AG08395 (cell line): ENCODE measurements at regions not wholly inside any gene's neighbourhood (a gene's known extent, or its start where the extent isn't known, plus 50 kb on each side); places are given as distances from the start of the nearest gene placed in this dataset.
"Not testable (repeated sequence)": the region's sequence is repeated elsewhere in the genome, so short reads cannot be mapped to it uniquely, and the experiment has no call there.

ENCODE experiments used
- DNase-seq: peaks from one replicate; pipeline ENCODE4 v3.0.0; 2012; ENCODE audit warnings: mixed read lengths, low spot score

DNA sequence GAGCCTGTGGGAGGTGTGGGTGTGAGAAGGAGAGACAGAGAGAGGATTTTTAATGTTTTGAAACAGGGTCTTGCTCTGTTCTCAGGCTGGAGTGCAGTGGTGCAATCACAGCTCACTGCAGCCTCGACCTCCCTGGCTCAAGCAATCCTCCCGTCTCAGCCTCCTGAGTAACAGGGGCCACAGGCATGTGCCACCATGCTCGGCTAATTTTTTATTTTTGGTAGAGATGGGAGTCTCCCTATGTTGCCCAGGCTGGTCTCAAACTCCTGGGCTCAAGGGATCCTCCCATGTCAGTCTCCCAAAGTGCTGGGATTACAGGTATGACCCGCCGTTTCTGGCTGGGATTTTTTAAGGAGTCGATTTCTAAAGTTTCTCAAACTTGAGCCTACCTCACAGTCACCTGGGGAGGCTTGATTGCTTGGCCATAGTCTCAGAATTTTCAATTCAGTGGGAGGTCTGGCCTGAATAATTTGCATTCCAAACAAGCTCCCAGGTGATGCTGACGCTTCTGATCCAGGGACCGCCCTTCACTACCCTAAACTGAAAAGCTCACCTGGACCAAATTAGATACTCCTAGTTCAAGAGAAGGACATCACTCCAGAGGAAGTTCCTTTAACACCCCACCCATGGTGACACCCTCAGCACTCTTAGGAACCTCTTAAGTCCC is 70.8 kb upstream of the SLC1A4 start:
- DNase-seq: no peak

DNA sequence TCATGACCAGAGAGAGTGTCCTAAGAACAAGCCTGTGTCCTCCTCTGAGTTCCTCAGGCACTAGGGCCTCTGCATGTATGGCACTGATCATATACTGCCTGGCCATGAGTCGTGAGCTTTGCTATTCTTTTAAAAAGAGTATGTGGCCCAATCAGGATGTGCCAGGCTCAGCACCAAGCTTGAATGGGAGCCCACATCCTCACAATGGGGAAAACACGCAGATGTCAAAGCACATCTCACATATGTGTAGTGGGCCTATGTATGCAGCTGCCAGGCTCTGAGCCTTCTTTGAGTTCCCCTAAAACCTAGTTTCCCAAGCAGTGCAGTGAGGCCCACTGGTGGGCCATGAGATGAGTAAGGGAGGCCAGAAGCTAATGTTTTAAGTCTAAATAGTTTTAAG is 69.9 kb upstream of the SLC1A4 start:
- no peak for DNase-seq

DNA sequence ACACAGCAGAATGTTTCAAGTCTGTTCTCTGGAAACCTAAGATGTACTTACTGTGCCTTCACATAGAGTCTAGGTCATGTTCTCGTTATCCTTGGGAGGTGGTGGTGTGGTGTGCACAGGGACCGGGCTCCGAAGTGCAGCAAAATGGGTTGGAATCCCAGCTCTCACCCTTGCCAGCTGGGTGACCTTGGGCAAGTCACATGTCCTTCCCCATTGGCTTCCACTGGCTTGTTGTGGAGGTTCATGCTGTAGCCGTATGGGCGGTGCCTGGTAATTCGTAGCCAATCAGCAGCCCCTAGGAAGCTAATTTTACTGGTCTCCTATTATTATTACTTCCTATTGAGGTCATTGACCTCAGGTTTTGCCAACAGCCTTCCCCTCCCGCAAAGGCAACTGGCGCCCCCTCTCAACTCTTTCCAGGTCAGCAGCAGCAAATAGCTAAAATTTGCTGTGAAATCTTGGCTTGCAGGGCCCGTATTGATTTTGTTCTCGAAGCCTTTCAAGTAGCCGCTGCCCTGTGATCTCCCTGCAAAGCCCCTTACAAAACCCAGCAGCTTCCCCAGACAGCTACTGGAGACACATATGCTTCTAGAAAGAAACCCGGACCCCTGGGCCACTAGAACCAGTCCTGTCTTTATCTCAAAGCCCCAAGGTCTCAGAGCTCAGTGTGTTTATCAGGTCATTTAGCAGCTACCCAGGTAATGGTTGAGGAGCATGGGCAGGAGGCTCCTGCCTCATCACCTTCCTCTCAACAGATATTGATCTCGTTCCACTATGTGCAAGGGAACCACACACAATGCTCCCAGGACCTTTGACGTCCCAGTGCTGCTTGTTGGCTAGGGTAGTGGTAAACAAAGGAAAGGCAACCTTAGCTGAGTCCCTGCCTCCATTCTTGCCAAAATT is 66.5 kb upstream of the SLC1A4 start:
- no peak for DNase-seq

DNA sequence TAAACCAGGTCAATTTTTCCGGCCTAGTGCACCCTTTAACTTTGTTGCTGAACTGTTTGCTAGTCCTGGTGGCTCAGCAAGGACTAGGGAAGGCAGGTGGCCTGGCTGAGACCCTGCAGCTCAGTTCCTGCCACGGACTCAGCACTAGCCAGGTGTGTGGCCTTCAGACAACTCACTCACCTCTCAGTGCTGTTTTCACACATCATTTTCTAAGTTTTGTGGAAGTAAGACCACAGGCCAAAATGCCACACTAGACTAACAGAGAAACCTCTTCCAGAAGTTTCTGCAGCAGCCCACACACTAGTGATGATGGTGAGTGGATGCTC is 65.9 kb upstream of the SLC1A4 start:
- DNase-seq: no peak

DNA sequence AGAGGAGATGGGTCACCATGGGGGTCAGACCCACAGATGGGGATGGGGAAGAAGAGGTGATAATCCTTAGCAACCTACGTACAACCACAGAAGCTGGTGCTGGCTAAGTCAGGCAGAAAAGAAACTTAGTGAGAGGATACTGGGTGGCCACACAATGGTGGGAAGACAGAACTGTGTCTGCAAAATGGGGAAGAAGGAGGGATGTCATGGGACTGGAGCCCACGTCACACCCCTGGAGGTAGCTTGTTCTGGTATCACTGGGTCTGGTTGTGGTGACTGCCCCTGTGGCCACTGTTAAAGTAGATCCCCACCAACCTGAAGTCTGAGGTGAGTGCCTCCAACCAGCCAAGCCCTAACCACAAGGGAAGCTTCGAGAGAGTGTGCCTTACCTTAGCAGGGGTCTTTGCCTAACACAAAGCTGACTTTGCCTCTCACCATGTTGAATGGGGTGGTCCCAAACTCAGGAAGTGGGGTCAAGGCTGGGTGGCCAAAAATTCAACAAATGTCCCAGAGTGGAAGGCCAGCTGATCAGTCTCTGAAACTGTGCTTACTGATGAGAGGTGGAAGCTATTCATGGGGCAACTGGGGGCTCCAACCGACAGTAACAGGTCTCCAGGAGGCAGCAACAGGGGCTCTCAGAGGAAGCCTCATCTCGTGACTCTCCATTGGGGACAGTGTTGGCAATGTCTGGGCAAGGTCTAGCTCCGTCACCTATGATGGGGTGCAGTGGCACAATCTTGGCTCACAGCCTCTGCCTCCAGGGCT is 64.8 kb upstream of the SLC1A4 start:
- DNase-seq: no peak

DNA sequence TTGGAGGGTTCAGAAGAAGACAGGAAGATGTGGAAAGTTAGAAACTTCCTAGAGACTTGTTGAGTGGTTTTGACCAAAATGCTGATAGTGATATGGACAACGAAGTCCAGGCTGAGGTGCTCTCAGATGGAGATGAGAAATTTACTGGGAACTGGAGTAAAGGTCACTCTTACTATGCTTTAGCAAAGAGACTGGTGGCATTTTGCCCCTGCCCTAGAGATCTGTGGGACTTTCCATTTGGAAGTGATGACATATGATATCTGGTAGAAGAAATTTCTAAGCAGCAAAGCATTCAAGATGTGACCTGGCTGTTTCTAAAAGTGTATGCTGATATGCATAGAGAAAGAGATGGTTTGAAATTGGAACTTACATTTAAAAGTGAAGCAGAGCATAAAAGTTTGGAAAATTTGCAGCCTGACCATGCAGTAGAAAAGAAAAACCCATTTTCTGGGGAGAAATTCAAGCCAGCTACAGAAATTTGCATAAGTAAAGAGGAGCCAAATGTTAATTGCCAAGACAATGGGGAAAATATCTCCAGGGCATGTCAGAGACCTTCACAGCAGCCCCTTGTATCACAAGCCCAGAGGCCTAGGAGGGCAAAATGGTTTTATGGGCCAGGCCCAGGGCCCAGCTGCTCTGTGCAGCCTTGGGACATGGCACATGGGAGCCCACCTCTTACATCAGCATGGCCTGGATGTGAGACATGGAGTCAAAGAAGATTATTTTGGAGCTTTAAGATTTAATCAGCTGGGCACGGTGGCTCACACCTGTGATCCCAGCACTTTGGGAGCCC is 63.1 kb upstream of the SLC1A4 start:
- not testable (repeated sequence) for DNase-seq

DNA sequence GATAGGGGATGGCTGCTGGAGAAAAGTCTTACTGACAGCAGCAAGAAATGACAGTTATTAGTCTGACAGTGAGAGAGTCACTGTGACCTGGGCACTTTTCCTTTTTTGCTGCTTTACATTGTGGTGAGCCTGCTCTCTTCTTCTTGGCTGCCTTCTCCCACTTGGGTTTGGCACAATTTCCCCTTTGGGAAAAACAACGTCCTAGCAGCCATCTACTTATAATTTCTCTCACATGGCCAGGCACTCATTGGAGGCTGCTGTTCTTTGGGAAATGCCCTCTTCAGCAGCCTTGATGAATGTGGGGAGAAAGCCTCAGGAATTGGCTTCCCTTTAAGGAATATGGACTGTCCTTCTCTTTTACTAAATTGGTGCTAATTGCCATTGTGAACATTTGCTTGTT is 60.4 kb upstream of the SLC1A4 start:
- DNase-seq: no peak

DNA sequence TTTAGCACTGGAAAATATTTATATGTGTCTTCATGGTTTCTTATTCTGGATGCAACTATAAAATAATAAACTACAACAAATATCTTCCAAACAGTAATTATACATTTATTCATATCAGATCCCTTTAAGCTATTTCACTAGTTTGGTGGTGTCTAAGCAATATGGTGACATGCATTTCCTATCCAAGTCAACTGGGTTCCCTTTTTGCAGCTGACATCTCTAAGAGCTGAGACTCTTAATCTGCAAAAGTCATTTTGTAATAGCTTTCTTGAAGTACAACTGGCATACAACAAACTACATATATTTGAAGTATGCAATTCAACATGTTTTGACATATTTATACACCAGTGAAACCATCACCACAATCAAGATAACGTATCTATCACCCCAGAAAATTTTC is 59.9 kb upstream of the SLC1A4 start:
- DNase-seq: no peak

DNA sequence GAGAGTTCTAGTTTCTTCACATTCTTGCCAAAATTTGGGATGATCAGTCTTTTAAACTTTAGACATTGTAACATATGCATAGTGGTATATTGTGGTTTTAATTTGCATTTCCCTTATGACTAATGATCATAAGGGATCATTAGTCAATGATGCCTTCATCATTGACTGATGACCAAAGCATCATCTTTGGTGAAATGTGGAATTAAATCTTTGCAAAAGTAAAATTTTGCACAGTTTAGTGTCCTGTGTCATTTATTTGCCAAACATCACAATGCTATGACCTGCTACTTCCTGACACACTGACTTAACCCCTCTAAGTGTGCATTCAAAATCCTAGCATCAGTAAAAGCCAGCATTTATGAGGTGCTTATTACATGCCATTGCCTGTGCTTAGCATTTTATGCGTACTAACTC is 58.9 kb upstream of the SLC1A4 start:
- DNase-seq: no peak

DNA sequence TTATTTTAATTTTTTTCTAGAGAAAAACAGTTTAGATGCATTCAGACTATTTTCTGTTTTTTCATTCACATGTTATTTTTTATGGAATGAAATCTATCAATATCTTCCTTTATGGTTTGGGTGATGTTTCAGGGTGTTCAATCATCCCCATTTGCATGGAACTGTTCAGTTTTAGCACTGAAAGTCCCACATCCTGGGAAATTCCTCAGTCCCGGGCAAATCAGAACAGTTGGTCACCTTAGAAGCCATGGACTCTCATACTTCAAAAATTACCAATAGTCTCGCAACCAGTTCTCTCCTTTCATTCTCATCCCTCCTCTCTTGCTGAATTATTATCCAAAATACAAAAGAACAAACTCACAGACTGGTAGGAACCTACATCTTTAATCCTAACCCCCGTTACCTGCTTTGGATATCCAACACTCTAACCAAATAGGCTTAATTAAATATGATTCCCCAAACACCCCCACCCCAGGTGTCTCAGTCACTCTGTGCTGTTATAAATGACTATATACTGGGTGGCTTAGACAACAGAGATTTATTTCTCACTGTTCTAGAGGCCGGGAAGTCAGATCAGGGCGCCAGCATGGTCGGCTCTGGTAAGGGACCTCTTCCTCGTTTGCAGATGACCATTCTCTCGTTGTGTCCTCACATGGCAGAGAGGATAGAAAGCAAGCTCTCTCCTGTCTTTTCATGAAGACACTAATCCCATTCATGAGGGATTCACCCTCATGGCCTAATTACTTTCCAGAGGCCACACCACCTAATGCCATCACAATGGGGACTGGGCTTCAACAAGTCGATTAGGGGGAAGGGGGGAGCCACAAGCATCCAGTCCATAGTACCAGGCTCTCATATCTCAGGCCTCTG is 57.7 kb upstream of the SLC1A4 start:
- no peak for DNase-seq

DNA sequence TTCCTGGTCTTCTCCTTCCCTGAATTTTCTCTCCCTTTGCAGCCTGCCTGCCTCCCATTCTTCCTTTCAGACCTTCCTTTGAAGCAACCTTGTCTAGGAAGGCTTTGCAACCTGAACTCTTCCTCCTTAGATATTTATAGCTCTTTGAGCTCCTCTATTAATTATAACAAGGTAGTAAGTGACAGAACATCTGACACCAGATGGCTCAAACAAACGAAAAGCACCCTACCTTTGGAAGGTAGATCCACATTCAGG is 57.2 kb upstream of the SLC1A4 start:
- DNase-seq: no peak

DNA sequence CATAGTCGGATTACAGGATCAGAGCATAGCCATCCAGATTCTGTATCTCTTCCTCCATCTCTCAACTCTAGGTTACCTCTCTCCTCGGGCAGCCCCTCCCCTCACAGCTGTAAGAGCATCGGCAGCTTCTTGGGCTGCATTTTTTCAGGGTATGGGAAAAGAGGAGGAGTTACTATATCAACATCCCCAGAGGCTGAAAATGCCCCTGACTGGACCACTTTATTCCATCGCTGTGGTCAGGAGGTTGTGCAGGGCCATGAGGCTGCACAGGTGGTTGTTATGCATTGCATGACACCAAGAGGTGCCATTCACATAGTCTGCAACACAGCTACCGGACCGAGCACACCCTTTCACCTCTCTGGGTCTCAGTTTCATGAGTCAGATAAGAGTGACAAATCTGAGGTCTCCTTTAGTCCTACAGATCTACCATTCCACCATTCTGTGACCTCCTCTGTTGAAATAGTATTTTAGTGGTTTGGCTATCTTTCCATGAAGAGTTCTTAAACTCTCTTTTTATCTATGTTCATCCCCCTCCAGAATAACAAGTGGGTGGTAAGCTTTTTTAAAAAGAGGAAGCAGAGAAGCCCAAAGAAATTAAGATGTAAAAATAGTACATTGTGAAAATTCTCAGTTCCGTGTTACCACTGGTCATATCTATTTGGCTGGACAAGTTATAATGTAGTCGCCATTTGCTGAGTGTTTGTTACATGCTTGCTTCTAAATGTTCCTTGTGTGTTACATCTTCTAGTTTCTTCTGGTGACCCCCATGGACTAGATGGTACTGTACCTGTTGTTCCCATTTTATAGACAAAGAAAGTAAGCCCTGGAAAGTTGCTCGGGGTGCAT is 56.6 kb upstream of the SLC1A4 start:
- DNase-seq: no peak

DNA sequence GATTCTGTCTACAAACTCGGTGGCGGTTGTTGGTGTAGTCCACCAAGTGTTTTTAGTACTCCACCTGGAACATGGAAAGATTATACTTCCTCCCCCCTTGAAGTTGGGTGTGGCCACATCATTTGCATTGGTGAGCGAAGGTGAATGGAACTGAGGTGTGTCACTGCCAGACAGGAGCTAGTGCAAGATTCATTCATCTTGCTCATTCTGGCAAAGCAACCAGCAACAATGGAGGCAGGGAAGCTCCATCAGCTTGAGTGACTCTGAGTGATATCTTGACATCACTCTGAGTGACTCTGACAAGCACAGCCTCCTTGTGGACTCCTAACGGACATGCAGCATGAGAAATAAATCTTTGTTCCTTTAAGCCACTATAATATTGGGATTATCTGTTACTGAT is 54.7 kb upstream of the SLC1A4 start:
- no peak for DNase-seq

DNA sequence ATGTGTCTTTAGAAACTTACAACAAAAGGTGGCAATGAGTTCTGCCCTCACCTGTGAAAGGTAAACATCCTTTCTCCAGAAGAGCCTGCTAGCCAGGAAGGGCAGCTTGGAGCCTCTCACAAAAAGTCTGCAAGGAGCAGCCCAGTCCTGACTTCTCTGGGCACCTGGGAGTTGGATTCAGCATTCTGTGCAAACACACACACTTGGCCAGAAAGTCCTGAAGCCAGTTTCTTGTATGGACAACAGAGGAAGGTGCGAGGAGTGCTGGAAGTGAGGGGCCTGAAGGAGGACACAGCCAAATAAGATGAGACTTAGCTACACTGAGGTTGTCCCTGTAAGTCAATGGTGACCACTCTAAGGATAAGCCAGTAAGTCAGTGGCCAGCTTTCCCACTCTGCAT is 52.4 kb upstream of the SLC1A4 start:
- no peak for DNase-seq

DNA sequence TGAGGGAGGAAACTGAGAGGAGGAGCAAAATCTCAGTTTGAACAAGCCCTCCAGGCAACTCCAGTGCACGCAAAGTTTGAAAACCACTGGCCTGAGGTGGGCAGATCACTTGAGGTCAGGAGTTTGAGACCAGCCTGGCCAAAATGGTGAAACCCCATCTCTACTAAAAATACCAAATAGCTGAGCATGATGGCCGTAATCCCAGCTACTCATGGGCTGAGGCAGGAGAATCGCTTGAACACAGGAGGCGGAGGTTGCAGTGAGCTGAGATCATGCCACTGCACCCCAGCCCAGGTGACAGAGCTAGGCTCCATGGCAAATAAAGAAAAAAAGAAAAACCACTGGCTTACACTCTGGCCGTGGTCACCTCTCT is 51.9 kb upstream of the SLC1A4 start:
- DNase-seq: not testable (repeated sequence)

DNA sequence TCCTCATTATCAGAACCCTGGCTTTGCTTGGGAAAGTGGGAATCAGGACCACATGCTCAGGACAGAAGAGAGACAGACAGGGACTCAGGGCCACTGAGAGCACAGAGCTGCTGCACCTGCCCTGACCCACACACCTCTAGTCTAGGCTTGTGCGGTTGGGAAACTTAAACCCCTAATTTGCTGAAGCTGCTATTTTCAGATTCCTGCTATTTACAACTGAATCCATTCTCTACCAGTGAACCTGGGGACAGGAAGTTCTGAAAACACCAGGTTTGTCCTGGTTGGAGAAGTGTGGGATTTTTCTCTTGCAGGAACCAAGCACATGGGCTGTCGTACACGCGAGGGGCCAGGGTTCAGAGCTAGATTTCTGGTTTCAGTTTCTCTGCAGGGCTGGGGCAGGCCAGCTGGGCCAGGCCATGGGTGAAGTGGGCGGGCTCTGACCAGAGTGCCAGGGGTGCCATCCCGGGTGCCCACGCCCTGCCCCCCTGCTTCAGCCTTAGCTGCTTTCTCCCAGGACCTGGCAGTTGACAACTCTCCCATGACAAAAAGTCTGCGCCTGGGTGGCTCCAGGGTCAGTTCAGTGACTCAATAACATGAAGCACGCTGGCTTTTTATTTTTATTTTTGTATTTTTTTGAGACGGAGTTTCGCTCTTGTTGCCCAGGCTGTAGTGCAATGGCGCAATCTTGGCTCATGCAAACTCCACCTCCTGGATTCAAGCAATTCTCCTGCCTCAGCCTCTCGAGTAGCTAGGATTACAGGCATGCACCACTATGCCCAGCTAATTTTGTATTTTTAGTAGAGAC is 51.3 kb upstream of the SLC1A4 start:
- no peak for DNase-seq

DNA sequence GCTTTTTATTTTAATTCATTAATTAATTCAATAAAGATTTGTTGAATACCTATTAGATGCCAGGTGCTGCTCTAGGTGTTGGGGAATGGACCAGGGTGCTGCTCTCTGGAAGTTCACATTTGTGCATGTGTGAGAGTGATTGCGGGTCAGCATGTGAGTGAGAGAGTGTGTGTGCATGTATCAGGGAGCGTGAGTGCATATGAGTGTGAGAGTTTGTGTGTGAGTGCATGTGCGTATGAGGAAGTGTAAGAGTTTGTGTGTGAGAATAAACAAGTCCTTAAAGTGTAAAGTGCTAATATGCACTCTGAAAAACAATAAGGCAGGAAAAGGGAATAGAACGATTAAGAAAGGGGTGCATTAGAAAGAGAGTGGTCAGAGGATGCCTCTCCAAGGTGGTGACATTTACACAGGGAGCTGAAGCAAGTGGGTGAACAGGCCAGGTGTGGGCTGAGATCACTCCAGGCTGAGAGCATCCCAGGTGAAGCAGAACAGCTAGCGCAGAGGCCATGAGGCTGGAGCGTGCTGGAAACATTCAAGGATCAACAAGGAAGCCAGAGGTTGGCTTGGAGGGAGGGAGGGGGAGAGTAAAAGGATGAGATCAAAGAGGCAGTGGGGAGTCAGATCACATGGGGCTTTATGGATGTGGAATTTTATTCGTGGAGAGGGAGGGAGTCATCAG is 50.5 kb upstream of the SLC1A4 start:
- no peak for DNase-seq

DNA sequence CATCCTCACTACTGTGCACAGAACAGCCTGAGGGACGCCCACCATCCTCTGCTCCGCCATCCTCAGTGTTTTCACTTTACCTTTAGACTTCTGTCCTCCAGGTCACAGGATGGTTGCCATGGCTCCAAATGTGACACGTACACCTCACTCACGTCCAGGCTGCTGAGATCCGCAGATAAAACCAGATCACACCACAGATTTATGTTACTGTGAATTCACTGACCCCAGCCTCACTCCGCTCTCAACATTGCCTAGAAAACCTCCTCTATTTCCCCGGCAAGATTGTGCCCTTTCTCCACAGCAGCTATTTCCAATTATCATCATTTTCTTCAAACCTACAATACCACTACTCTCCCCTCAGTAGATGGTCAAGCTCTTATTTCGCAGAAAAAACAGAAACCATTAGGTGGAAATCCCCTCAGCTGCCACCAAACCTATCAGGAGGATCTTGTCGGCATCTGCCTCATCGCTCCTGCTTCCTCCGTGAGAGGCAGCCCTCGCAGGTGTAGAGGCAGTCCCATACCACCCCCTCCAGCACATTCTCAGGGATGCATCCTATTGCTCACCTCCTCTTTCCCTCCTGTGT is 49.8 kb upstream of the SLC1A4 start:
- no peak for DNase-seq
